GM20000 (cell line): ENCODE measurements at regions not wholly inside any gene's neighbourhood (a gene's known extent, or its start where the extent isn't known, plus 50 kb on each side); places are given as distances from the start of the nearest gene placed in this dataset.

Experiments
- DNase-seq: peaks from one replicate; pipeline ENCODE4 v3.0.0; 2012; ENCODE audit warnings: low spot score
- CTCF ChIP-seq: IDR thresholded peaks from 2 replicates; pipeline ENCODE4 v1.5.1; 2012; ENCODE audit warnings: mild to moderate bottlenecking, control low read depth; ENCODE audit errors: extremely low read depth, missing control alignments

- TF ChIP-seq CTCF = no peak
- DNase-seq = no peak
Measured at GRCh38 chr3:116561529-116561928, 116.2 kb upstream of the LSAMP start.

- no peak for DNase-seq
- TF ChIP-seq CTCF = no peak
Measured at GRCh38 chr3:116563351-116563750, 118.1 kb upstream of the LSAMP start.

GRCh38 chr3:116566478-116566960 is 121.2 kb upstream of the LSAMP start:
- DNase-seq = no peak
- TF ChIP-seq CTCF = no peak

GRCh38 chr3:116569611-116570010 is 124.3 kb upstream of the LSAMP start:
- DNase-seq = no peak
- no peak for TF ChIP-seq CTCF

GRCh38 chr3:116579840-116580239 is 129.7 kb upstream of the TUSC7 start:
- no peak for DNase-seq

GRCh38 chr3:116586285-116586944 is 123.2 kb upstream of the TUSC7 start:
- no peak for DNase-seq
- no peak for TF ChIP-seq CTCF

More at GRCh38 chr3:116579840-116580239, 129.7 kb upstream of the TUSC7 start:
- TF ChIP-seq CTCF = no peak

- TF ChIP-seq CTCF = no peak
- DNase-seq = no peak
Measured at GRCh38 chr3:116591236-116591635, 118.3 kb upstream of the TUSC7 start.
